ENCODE measurements at regions not wholly inside any gene's neighbourhood (a gene's known extent, or its start where the extent isn't known, plus 50 kb on each side); places are given as distances from the start of the nearest gene placed in this dataset.

DNA sequence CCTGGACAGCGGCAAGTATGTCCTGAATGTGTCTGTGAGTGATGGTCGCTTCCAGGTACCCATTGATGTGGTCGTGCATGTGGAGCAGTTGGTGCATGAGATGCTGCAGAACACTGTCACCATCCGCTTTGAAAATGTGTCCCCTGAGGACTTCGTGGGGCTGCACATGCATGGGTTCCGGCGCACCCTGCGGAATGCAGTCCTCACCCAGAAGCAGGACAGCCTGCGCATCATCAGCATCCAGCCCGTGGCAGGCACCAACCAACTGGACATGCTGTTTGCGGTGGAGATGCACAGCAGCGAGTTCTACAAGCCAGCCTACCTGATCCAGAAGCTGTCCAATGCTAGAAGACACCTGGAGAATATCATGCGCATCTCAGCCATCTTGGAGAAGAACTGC is 125.3 kb upstream of the MTNR1B start:
- no peak for TF ChIP-seq POLR2A (IDR thresholded peaks at IDR 0.05)
- TF ChIP-seq, protein P1, sequence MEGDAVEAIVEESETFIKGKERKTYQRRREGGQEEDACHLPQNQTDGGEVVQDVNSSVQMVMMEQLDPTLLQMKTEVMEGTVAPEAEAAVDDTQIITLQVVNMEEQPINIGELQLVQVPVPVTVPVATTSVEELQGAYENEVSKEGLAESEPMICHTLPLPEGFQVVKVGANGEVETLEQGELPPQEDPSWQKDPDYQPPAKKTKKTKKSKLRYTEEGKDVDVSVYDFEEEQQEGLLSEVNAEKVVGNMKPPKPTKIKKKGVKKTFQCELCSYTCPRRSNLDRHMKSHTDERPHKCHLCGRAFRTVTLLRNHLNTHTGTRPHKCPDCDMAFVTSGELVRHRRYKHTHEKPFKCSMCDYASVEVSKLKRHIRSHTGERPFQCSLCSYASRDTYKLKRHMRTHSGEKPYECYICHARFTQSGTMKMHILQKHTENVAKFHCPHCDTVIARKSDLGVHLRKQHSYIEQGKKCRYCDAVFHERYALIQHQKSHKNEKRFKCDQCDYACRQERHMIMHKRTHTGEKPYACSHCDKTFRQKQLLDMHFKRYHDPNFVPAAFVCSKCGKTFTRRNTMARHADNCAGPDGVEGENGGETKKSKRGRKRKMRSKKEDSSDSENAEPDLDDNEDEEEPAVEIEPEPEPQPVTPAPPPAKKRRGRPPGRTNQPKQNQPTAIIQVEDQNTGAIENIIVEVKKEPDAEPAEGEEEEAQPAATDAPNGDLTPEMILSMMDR (IDR thresholded peaks at IDR 0.05) = no peak

Data from heart left ventricle (tissue), 13 donors.